Neural progenitor cell (in vitro differentiated cells): ENCODE measurements at regions not wholly inside any gene's neighbourhood (a gene's known extent, or its start where the extent isn't known, plus 50 kb on each side); places are given as distances from the start of the nearest gene placed in this dataset.

Source experiments
- EZH2 ChIP-seq: fragments of 200-600 bp; sonication (generic); IDR thresholded peaks from 2 replicates; pipeline ENCODE4 v1.6.1; 2017; ENCODE audit warnings: antibody characterized with exemption, mild to moderate bottlenecking, moderate library complexity
- TF ChIP-seq, protein P1 (sequence below): fragments of 200-600 bp; sonication (generic); IDR thresholded peaks from 2 replicates; pipeline ENCODE4 v1.5.1; 2017; ENCODE audit warnings: antibody characterized with exemption, mild to moderate bottlenecking

- TF ChIP-seq, protein P1, sequence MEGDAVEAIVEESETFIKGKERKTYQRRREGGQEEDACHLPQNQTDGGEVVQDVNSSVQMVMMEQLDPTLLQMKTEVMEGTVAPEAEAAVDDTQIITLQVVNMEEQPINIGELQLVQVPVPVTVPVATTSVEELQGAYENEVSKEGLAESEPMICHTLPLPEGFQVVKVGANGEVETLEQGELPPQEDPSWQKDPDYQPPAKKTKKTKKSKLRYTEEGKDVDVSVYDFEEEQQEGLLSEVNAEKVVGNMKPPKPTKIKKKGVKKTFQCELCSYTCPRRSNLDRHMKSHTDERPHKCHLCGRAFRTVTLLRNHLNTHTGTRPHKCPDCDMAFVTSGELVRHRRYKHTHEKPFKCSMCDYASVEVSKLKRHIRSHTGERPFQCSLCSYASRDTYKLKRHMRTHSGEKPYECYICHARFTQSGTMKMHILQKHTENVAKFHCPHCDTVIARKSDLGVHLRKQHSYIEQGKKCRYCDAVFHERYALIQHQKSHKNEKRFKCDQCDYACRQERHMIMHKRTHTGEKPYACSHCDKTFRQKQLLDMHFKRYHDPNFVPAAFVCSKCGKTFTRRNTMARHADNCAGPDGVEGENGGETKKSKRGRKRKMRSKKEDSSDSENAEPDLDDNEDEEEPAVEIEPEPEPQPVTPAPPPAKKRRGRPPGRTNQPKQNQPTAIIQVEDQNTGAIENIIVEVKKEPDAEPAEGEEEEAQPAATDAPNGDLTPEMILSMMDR: no peak
- no peak for TF ChIP-seq EZH2
These were observed 77.1 kb upstream of the VSTM2A start for GRCh38 chr7:54465095-54465494.
